Activated CD8-positive, alpha-beta memory T cell treated with anti-CD3 and anti-CD28 coated beads, Interleukin-2, amount 50 U/mL, for 48 hours (primary cell): ENCODE measurements at regions not wholly inside any gene's neighbourhood (a gene's known extent, or its start where the extent isn't known, plus 50 kb on each side); places are given as distances from the start of the nearest gene placed in this dataset.
"Not testable (repeated sequence)": the region's sequence is repeated elsewhere in the genome, so short reads cannot be mapped to it uniquely, and the experiment has no call there.

Experiments
- DNase-seq: peaks from one replicate; pipeline ENCODE4 v3.0.0-alpha.2; 2020

DNA sequence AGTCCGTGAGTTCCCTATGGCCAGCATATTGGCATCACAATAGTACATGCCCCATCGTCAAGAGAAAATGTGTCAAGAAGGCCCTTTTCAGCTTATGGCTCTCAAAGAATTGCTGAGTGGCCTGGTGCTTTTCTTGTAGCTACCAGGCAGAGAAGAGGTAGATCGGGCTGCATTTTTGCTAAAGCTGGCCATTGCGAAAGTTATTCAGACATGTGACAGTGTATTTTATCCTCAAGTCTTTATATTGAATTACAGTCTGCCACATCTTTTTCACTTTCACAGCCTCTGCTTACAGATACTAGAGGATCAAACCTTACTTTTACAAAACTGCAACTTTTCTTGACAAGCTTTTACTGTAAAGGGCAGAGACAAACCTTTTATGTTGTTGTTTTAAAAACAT, 261.5 kb upstream of the IGFBP7 start:
- DNase-seq, result no peak

- DNase-seq, result no peak
Observed at GRCh38 chr4:57370691-57371090, 260.5 kb upstream of the IGFBP7 start.

GRCh38 chr4:57369446-57369845, 259.3 kb upstream of the IGFBP7 start:
- DNase-seq, result no peak

- DNase-seq, result no peak
Observed at GRCh38 chr4:57364255-57364654, 254.1 kb upstream of the IGFBP7 start.

- DNase-seq, result no peak
Observed at GRCh38 chr4:57363346-57363745, 253.2 kb upstream of the IGFBP7 start.

DNA sequence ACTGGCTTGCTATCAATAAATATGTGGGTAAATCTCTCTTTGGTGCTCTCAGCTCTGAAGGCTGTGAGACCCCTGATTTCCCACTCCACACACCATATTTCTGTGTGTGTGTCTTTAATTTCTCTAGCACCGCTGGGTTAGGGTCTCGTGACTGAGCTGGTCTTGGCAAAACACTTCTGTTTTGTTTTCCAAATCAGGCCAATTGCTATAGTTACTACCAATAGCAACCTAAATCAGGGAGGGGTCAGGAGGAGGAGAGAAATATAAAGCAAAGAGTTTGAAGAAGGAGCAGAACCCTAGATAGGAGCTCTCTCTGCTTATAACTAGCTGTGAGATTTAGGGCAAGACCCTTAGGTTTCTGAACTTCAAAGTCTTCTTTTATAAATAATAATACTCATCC, 250.5 kb upstream of the IGFBP7 start:
- DNase-seq, result no peak

GRCh38 chr4:57355101-57355665, 245.0 kb upstream of the IGFBP7 start:
- no peak for DNase-seq

DNA sequence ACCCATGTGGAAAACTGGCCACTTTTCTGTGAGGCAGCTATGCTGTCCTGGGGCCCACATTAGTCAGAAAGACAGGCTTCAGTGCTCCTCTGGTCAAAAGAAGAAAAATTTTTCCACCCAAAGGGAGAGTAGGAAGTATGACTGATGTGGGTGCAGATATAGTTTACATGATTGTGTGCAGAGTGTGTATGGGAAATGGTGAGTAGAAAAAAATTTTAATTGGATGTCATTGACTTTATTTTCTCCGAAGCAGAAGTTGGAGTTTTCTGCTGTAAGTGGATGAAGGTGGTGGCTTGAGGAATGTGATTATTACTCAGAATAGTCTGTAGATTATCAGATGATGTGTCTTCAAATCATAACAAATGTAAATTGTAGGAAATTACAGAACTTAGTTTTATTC, 241.5 kb upstream of the IGFBP7 start:
- no peak for DNase-seq

DNA sequence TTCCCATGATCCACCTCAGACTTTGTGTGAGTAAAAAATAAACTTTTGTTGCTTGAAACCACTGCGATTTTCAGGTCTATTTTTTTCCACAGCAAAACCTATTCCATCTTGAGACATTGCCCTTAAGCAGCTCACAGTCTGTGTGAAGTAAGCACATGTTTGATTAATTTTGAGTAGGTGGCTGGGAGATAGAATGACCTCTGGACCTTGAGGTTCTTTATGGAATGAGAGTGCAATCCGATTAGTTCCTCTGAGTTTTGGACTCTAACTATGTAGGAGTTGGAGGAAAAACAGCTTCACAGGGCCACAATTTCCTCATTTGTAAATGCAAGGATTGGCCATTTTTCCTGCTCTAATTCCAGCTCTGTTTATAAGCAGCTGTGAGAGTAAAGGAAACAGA, 234.1 kb upstream of the IGFBP7 start:
- DNase-seq, result no peak

DNA sequence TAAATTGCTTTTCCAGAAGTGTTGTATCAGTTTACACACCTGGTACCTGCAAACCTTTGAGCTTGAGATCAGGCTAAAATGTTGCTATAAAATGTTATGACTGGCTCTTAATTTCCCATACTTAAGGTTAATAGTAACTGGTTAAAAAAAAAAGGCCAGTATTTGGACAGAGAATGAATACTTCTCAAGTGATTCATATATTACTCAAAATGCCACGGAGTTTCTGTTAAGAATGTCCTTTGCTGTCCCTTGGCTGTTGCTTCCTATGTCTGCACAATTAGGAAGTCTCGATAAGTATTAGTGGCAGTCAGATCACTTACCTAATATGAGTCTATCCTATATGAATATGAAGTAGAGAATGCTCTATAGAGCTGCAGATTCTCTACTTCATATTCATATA, 232.2 kb upstream of the IGFBP7 start:
- no peak for DNase-seq

DNA sequence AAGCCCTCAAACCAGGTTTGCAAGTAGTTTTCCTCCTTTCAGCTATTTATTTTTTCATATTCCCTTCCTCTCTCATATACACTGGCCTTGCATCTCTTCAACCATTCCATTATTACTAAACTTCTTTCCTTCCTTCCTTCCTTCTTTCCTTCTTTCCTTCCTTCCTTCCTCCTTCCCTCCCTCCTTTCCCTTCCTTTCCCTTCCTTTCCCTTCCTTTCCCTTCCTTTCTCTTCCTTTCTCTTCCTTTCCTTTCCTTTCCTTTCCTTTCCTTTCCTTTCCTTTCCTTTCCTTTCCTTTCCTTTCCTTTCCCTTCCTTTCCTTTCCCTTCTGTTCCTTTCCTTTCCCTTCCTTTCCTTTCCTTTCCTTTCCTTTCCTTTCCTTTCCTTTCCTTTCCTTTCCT, 228.7 kb upstream of the IGFBP7 start:
- DNase-seq, result not testable (repeated sequence)

DNA sequence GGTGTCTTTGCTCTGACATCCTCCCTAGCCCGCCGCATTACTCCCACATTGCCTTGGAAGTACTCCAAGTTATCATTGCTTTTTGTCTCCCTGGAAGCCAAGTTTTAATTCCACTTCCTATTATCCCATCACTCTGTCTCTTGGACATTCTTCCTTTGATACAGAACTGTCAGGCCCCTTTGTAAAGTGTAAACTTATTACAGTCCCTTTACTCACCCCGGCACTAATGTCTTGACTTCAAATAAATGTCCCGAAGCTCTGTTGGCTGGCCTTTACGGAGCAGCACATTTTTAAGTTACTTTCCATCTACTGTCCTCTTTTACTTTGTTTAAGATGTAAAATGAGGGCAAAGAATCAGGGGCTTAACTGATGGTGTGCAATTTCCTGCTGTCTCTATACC, 223.5 kb upstream of the IGFBP7 start:
- DNase-seq, result no peak

- no peak for DNase-seq
Observed at GRCh38 chr4:57331959-57332358, 221.8 kb upstream of the IGFBP7 start.

- no peak for DNase-seq
Observed at GRCh38 chr4:57329279-57329678, 219.1 kb upstream of the IGFBP7 start.

DNA sequence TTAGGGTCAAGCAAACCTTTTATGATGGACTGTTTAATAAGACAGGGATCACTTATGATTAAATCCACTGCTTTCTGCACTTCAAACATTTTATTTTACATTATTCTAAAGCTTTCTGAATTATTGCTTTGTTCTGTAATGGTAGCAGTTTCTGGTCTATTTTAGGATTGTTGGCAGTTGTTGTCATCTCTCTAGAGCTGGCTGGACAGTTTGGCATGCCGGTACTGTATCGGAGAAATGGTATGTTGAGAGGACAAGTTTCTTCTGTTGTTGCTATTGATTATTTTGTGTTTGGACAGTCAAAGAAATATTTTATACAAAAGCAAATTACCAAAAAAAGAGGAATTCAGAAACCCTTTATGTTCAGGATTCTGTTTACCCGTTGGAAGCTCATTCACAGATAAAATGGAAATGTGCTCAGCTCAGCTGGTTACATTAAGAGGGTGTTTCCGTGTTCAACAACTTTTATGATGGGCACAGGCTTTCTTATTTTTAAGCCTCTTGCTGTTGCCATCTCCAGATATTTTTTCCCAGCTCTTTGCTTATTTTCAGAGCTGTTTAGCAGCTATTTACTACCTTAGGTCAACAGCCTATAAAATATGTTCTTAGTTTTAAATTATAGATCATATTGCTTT, 214.6 kb upstream of the IGFBP7 start:
- DNase-seq, result no peak

DNA sequence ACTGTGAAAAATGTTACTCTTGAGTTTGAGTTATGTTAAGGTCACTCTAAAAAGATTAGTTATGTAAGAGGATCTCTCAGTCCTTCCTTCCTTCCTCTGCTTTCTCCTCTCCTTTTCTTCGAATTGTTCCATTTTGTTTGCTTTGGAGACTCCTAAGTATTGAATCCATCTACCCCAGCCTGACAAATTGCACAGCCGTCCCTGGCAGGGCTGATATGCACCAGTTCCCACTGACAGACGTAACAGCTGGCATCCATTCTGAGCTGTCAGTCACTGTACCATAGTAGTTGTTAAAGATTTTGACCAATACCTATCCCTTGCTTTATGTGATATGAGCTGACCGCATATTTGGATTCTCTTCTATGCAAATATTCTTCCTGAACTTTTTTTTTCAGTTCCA, 210.7 kb upstream of the IGFBP7 start:
- no peak for DNase-seq

DNA sequence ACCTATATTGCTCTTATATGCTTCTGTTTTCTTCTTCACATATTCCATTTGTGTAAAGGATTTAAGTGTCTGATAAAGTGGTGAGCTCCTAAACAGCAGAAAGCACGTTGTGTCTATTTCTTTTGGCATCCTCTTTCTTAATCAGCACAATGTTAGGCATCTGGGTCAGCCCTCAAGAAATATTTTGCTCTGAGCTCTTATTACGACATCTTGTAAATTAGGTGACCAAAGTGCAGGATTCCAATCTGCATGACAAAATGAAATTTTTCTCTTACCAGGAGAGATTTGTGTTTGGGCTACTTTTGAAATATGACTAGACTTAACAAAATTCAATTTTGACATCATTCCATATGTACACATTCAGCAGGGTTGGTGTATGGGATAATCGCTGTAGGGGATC, 210.0 kb upstream of the IGFBP7 start:
- DNase-seq, result no peak

DNA sequence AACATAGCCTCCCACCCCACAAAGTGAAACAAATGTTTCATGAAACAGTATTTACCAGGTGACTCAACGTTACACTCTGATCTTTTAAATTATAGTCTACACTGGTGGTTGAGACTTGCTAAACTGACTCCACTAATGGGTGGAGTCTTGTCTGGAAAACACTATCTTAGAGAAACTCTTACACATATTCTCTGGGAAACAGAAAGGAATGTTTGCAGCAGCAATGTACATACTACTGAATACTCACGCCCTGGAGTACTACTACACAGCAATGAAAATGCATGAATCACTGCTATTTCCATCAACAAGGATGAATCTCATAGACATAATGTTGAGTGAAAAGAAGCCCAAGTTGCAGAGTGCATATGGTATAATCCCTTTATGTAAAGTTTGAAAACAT, 208.5 kb upstream of the IGFBP7 start:
- no peak for DNase-seq

DNA sequence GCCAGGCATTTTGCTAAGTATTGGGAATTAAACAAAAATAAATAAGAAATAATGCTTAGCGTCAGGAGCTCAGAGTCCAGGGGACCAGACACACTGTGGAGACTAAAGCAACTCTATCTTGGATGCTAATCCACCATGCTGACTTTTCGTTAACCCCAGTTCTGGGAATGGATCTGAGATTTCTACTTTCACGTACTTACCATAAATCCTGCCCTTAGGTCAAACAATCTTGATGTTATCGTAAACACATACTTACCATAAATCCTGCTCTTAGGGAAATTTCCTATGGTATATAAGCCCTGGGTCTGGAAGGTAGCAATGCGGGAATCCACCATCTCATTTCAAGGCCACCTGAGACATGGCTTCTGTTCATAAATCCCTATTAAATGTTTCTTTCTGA, 204.5 kb upstream of the IGFBP7 start:
- DNase-seq, result no peak

- DNase-seq, result no peak
Observed at GRCh38 chr4:57312296-57312695, 202.1 kb upstream of the IGFBP7 start.

DNA sequence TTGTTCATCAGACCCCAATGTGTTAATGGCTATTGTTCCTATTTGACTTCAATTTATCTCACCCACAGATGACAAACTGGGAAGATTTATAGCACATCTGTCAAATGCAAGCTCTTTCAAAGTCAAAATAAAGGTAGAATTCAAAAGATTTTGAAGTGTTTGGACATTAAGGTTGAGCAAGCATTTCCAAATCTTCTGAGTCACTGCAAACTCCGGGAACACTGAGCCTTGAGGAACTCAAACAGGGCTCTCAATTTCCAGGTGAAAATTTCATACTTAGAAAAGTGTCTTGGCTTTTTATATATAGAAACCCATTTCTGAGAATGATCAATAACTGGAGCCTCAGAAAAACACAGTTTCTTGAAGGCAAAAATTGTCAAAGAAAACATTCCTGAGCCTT, 199.5 kb upstream of the IGFBP7 start:
- no peak for DNase-seq

GRCh38 chr4:57308301-57308700, 198.1 kb upstream of the IGFBP7 start:
- no peak for DNase-seq

GRCh38 chr4:57305836-57306235, 195.7 kb upstream of the IGFBP7 start:
- no peak for DNase-seq

GRCh38 chr4:57303012-57303751, 193.0 kb upstream of the IGFBP7 start:
- no peak for DNase-seq

DNA sequence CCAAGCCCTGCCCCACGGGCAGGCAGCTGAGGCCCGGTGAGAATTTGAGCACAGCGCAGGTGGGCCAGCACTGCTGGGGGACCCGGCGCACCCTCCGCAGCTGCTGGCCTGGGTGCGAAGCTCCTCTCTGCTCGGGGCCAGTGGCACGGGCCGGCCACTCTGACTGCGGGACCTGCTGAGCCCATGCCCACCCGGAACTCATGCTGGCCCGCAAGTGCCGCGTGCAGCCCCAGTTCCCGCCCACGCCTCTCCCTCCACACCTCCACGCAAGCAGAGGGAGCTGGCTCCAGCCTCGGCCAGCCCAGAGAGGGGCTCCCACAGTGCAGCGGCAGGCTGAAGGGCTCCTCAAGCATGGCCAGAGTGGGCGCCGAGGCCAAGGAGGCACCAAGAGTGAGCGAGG, 190.1 kb upstream of the IGFBP7 start:
- not testable (repeated sequence) for DNase-seq
